AG04449 (cell line): ENCODE measurements at regions not wholly inside any gene's neighbourhood (a gene's known extent, or its start where the extent isn't known, plus 50 kb on each side); places are given as distances from the start of the nearest gene placed in this dataset.

Experiments
- CTCF ChIA-PET: fragments of 350-600 bp; formaldehyde crosslinking; extraction: SDS; loops from one replicate; lab custom pipeline; 2021; ENCODE audit warnings: antibody characterized with exemption; lab: Yijun Ruan, JAX
- POLR2A ChIA-PET: fragments of 400-600, 350-600 bp; formaldehyde crosslinking; extraction: SDS; loops from one replicate; lab custom pipeline; 2020; ENCODE audit warnings: antibody characterized with exemption, inconsistent platforms; lab: Yijun Ruan, JAX
- DNase-seq: peaks from one replicate; pipeline ENCODE4 v3.0.0-alpha.2; 2010; ENCODE audit warnings: low read depth, low spot score
- H3K4me3 ChIP-seq: 2 replicates; pipeline ENCODE4 v1.5.1; 2011; ENCODE audit warnings: low read depth, mild to moderate bottlenecking, control low read depth, low read length
- TF ChIP-seq, protein P1 (sequence below): IDR thresholded peaks from one replicate; pipeline ENCODE4 v1.5.1; 2011; ENCODE audit warnings: mild to moderate bottlenecking, moderate library complexity, low read length, control low read depth, inconsistent platforms; ENCODE audit not compliant: insufficient read depth; ENCODE audit errors: missing control alignments

DNA sequence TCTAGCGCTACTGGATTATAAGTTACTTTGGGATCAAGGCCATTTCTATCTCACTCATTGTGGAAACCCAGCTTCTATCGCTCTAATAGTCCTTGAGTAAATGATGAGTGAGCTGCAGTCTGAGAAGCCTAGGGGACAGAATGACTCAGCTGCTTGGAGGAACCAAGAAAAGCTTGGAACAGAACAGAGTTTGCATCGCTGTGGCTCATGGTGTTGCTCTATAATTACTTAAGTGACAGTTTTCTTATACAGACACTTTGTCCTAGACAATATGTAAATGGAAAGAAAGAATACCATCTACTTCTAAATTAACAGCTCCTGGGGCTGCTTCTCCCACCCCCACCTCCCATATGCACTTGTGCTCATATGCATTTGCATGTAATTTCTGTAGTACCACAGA, 156.9 kb downstream of the SLIT2 start:
- no peak overlapping the region for H3K4me3 ChIP-seq
- ChIA-PET CTCF (interaction anchor here (0.7 to 3.3 kb wide), 6 partner anchors 8 to 274 kb away, joined by 3 to 19 read pairs (median 3); no protein-coding TSS in a partner anchor), POLR2A (interaction anchor here (0.6 kb wide), 1 partner anchor 398 kb away, joined by 3 read pairs; no protein-coding TSS in a partner anchor)
- TF ChIP-seq, protein P1, sequence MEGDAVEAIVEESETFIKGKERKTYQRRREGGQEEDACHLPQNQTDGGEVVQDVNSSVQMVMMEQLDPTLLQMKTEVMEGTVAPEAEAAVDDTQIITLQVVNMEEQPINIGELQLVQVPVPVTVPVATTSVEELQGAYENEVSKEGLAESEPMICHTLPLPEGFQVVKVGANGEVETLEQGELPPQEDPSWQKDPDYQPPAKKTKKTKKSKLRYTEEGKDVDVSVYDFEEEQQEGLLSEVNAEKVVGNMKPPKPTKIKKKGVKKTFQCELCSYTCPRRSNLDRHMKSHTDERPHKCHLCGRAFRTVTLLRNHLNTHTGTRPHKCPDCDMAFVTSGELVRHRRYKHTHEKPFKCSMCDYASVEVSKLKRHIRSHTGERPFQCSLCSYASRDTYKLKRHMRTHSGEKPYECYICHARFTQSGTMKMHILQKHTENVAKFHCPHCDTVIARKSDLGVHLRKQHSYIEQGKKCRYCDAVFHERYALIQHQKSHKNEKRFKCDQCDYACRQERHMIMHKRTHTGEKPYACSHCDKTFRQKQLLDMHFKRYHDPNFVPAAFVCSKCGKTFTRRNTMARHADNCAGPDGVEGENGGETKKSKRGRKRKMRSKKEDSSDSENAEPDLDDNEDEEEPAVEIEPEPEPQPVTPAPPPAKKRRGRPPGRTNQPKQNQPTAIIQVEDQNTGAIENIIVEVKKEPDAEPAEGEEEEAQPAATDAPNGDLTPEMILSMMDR: no peak
- no peak for DNase-seq

DNA sequence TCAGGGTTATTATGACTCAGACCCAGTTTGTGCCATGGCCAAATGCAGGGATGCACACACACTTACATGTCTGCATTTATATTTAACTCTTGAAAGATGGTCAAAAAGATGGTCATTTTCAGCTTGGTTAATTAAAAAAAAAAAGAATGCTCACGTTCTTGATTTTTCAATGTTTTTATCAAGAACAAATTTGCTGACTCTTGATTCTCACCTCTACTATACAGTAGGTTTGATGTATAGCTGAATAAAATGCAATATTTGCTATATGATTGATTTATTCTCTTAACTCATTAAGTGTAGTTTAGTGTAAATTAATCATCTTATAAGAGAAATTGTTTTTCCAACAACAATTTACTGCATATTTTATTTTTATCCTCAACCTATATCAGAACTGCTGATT, 160.4 kb downstream of the SLIT2 start:
- POLR2A ChIA-PET: no interaction called here
- TF ChIP-seq, protein P1: no peak
- DNase-seq: no peak
- no peak overlapping the region for H3K4me3 ChIP-seq
- CTCF ChIA-PET: interaction anchor here (0.9 to 2.4 kb wide), 4 partner anchors 17 to 106 kb away, joined by 3 to 8 read pairs (median 4); no protein-coding TSS in a partner anchor

DNA sequence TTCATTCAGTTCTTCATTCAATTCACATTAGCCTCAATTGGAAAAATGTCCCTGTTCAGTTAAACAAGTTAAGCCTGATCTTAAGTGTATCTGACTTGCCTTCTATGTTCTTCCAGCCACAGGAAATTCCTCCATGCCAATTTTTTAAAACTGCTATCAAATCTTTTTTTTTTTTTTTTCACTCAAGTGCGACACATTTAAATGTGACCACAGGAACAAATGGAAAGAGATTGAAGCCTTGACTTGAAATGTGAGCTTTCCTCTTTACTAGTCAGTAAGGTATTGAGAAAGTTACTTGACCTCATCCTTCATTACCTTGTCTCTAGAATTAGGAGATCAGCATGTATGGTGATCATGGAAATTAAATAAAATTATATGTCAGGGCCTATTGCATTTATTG, 165.1 kb downstream of the SLIT2 start:
- ChIA-PET CTCF (interaction anchor here (0.7 to 4.0 kb wide), 6 partner anchors 10 to 270 kb away, joined by 3 to 15 read pairs (median 5); no protein-coding TSS in a partner anchor), POLR2A (no interaction called here)
- H3K4me3 ChIP-seq: no peak overlapping the region
- TF ChIP-seq, protein P1: no peak
- no peak for DNase-seq

DNA sequence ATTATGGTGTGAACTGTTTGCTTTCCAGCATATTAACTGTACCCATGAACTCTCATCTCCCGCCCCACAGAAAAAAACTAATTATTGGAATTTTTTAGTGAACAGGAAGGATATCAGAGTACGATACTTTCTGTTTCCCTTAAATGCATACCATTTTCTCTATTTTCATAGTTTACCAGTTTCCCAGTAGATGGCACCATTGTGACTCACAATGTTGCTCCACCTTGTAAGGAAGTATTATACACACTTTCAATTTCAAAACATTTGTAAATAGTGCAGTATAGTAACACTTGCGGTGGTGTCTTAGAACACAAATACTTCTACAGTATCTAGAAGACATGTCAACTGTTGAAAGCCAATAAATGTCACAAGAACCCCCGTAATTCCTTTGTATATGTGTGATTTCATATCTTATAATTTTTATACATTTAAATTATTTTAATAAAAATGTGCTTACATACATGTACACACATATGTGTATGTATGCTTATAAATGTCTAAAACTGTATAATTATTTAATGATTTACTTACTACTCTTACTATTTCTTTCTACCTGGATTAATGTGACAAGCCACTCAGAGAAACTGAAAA, 167.3 kb downstream of the SLIT2 start:
- ChIA-PET CTCF (interaction anchor here (0.8 to 2.7 kb wide), 8 partner anchors 9 to 266 kb away, joined by 3 to 21 read pairs (median 4); no protein-coding TSS in a partner anchor), POLR2A (no interaction called here)
- peak; percentile 41 for DNase-seq

DNA sequence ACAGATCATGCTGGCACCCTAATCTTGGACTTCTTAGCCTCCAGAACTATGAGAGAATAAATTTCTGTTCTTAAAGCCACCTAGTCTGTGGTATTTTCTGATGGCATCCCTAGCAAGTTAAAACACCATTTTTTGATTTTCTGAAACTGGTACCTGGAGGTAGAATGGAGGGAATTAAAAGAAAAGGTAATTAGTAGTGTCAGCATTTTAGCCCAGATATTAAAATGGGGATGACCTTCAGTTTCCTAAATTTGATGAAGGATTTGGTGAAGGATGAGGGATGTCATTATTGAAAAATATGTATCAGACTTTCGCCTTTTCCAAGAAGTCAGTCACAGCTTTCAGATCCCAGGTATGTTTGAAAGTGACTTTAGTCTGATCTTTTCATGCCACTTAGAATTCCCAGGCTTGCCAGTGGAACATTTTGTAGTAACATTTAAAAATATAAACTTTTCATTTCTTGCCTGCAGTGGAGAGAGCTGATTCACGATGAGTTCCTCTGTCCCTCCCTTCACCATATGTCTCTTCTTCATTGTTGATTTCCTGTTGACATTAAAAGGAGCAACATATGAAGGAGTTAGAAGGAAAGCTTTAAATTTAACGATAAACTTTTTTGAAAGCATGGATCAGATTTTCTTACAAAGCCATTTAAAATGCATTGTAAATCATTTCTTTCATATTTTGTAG, 169.4 kb downstream of the SLIT2 start:
- CTCF ChIA-PET: interaction anchor here (0.7 to 2.7 kb wide), 16 partner anchors 9 to 278 kb away, joined by 3 to 25 read pairs (median 4); no protein-coding TSS in a partner anchor
- H3K4me3 ChIP-seq: no peak overlapping the region
- POLR2A ChIA-PET: no interaction called here
- DNase-seq: no peak
- TF ChIP-seq, protein P1: no peak

More for the DNA sequence above, 167.3 kb downstream of the SLIT2 start:
- peak overlapping the region; percentile 29 for H3K4me3 ChIP-seq
- TF ChIP-seq, protein P1: peak; percentile 46

DNA sequence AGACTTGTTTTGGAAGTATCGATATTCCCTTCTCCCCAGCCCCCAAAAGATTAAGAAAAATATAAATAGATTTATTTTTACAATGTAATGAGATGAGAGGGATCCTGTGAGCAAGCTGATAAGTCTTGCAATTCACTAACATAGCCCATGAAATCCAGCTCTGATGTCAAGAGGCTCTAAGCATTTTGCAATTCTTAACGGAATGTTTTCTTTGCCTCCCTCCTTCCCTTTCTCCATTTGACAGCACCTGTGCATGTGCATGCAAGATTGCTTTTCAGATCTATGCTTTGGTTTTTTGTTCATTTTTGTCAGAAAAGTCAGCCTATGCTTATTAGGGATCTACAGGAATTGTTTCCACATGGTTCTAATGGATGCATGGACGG, 169.9 kb downstream of the SLIT2 start:
- POLR2A ChIA-PET: no interaction called here

More for the DNA sequence above, 169.9 kb downstream of the SLIT2 start:
- peak; percentile 26 for DNase-seq
- TF ChIP-seq, protein P1: no peak
- H3K4me3 ChIP-seq: no peak overlapping the region
- CTCF ChIA-PET: interaction anchor here (0.7 to 2.7 kb wide), 18 partner anchors 9 to 277 kb away, joined by 3 to 25 read pairs (median 3); no protein-coding TSS in a partner anchor
